SK-N-SH (cell line): ENCODE measurements at regions not wholly inside any gene's neighbourhood (a gene's known extent, or its start where the extent isn't known, plus 50 kb on each side); places are given as distances from the start of the nearest gene placed in this dataset.

Experiments used
- CTCF ChIA-PET: fragments of 300-600, 350-600 bp; formaldehyde crosslinking; extraction: SDS; loops from one replicate; lab custom pipeline; 2021; lab: Yijun Ruan, JAX
- POLR2A ChIA-PET: fragments of 350-600 bp; sonication (Branson Sonifier 250); formaldehyde crosslinking; extraction: SDS; loops from one replicate; lab custom pipeline; 2020; ENCODE audit warnings: antibody characterized with exemption, inconsistent platforms; lab: Yijun Ruan, JAX
- DNase-seq: peaks from one replicate; pipeline ENCODE4 v3.0.0; 2012
- H2AFZ ChIP-seq: fragments of 200-600 bp; sonication (generic); 2 replicates; pipeline ENCODE4 v1.8.1; 2016; ENCODE audit warnings: antibody characterized with exemption, mild to moderate bottlenecking, low read depth
- H3F3A ChIP-seq: fragments of 200-600 bp; sonication (generic); replicated peaks from 2 replicates; pipeline ENCODE3; 2016; ENCODE audit warnings: antibody characterized with exemption, mild to moderate bottlenecking; ENCODE audit not compliant: insufficient read depth
- H3K27ac ChIP-seq, 2 experiments: fragments of 200-500 bp in 1 of 2; fragments of 200-600 bp in 1 of 2; sonication (Bioruptor generic) in 1 of 2; sonication (generic), shearing (Covaris generic) in 1 of 2; 2 replicates each; pipeline versions ENCODE4 v1.5.1 to v1.6.1; 2014 to 2016; ENCODE audit warnings: low read depth in 2 of 2, inconsistent platforms in 1 of 2, low read length in 1 of 2, mild to moderate bottlenecking in 1 of 2, mixed read lengths in 1 of 2
- H3K27me3 ChIP-seq: fragments of 200-600 bp; sonication (generic), shearing (Covaris generic); 2 replicates; pipeline ENCODE4 v1.6.1; 2016; ENCODE audit warnings: mixed run types; ENCODE audit not compliant: insufficient read depth
- H3K36me3 ChIP-seq, 2 experiments: fragments of 200-500 bp in 1 of 2; fragments of 200-600 bp in 1 of 2; sonication (Bioruptor generic) in 1 of 2; sonication (generic) in 1 of 2; replicated peaks in 1 of 2; 2 replicates each; pipeline versions ENCODE3 to v1.5.1; 2014 to 2016; ENCODE audit warnings: low read length in 1 of 2, mild to moderate bottlenecking in 1 of 2; ENCODE audit not compliant: insufficient read depth in 2 of 2, control insufficient read depth in 1 of 2
- H3K4me1 ChIP-seq, 2 experiments: fragments of 200-500 bp in 1 of 2; fragments of 200-600 bp in 1 of 2; sonication (Bioruptor generic) in 1 of 2; sonication (generic), shearing (Covaris generic) in 1 of 2; 2 replicates each; pipeline versions ENCODE4 v1.5.1 to v1.6.1; 2014 to 2016; ENCODE audit warnings: low read depth in 1 of 2, low read length in 1 of 2, mixed run types in 1 of 2; ENCODE audit not compliant: insufficient read depth in 2 of 2, control insufficient read depth in 1 of 2
- H3K4me2 ChIP-seq: fragments of 200-600 bp; sonication (generic), shearing (Covaris generic); 2 replicates; pipeline ENCODE4 v1.6.1; 2017; ENCODE audit warnings: mixed run types
- H3K4me3 ChIP-seq, 2 experiments: fragments of 200-500 bp in 1 of 2; fragments of 200-600 bp in 1 of 2; sonication (Bioruptor generic) in 1 of 2; sonication (generic), shearing (Covaris generic) in 1 of 2; 2 replicates each; pipeline versions ENCODE4 v1.5.1 to v1.8.1; 2014 to 2016; ENCODE audit warnings: low read depth in 2 of 2, inconsistent platforms in 1 of 2, low read length in 1 of 2, mild to moderate bottlenecking in 1 of 2, mixed read lengths in 1 of 2, moderate library complexity in 1 of 2
- H3K79me2 ChIP-seq: fragments of 200-600 bp; sonication (generic); 2 replicates; pipeline ENCODE4 v1.8.1; 2017; ENCODE audit warnings: mild to moderate bottlenecking; ENCODE audit not compliant: insufficient read depth
- H3K9ac ChIP-seq: fragments of 200-600 bp; sonication (generic); 2 replicates; pipeline ENCODE4 v1.6.1; 2017; ENCODE audit warnings: mixed run types
- H3K9me2 ChIP-seq: fragments of 200-600 bp; sonication (generic); 2 replicates; pipeline ENCODE4 v1.6.1; 2017; ENCODE audit warnings: mixed run types
- H3K9me3 ChIP-seq: fragments of 200-600 bp; sonication (generic); 2 replicates; pipeline ENCODE4 v1.6.1; 2017; ENCODE audit warnings: mixed run types, mild to moderate bottlenecking, moderate library complexity
- H4K20me1 ChIP-seq: fragments of 200-600 bp; sonication (generic); 2 replicates; pipeline ENCODE4 v1.6.1; 2017; ENCODE audit warnings: mild to moderate bottlenecking, mixed run types; ENCODE audit not compliant: insufficient read depth
- EP300 ChIP-seq, 2 experiments: IDR thresholded peaks; 2 replicates each; pipeline versions ENCODE4 v1.4.0 to v1.6.1; 2012; ENCODE audit warnings: borderline replicate concordance in 1 of 2, low read depth in 1 of 2, low read length in 1 of 2
- EZH2phosphoT487 ChIP-seq: fragments of 200-600 bp; sonication (generic); IDR thresholded peaks from 2 replicates; pipeline ENCODE4 v1.6.1; 2017; ENCODE audit warnings: low read depth, mixed run types, mild to moderate bottlenecking, antibody characterized with exemption, moderate library complexity, borderline replicate concordance
- FOSL2 ChIP-seq: IDR thresholded peaks from 2 replicates; pipeline ENCODE4 v1.4.0; 2012; ENCODE audit warnings: low read depth, mild to moderate bottlenecking, moderate library complexity, borderline replicate concordance
- FOXJ3 ChIP-seq: sonication (generic); formaldehyde crosslinking; IDR thresholded peaks from 2 replicates; pipeline ENCODE4 v1.5.1; 2020; ENCODE audit warnings: mild to moderate bottlenecking, missing genetic modification reagents
- FOXM1 ChIP-seq: IDR thresholded peaks from 2 replicates; pipeline ENCODE4 v1.4.0; 2012; ENCODE audit warnings: low read depth, mild to moderate bottlenecking
- JUND ChIP-seq: IDR thresholded peaks from 2 replicates; pipeline ENCODE4 v1.4.0; 2012
- NFIC ChIP-seq: IDR thresholded peaks from 2 replicates; pipeline ENCODE4 v1.4.0; 2012; ENCODE audit warnings: borderline replicate concordance
- NRF1 ChIP-seq: IDR thresholded peaks from 2 replicates; pipeline ENCODE4 v1.6.1; 2012; ENCODE audit warnings: low read depth, mild to moderate bottlenecking, low read length
- POLR2AphosphoS5 ChIP-seq: IDR thresholded peaks from 2 replicates; pipeline ENCODE4 v1.6.1; 2012; ENCODE audit warnings: low read depth, low read length
- RFX5 ChIP-seq: IDR thresholded peaks from 2 replicates; pipeline ENCODE4 v1.6.1; 2012; ENCODE audit warnings: mild to moderate bottlenecking, improper control_type of control experiment, low read length
- RXRA ChIP-seq: IDR thresholded peaks from 2 replicates; pipeline ENCODE4 v1.4.0; 2012; ENCODE audit warnings: low read depth, mild to moderate bottlenecking, borderline replicate concordance
- SMC3 ChIP-seq: IDR thresholded peaks from 2 replicates; pipeline ENCODE4 v1.6.1; 2012; ENCODE audit warnings: low read depth, low read length, improper control_type of control experiment
- TCF12 ChIP-seq: IDR thresholded peaks from 2 replicates; pipeline ENCODE4 v1.4.0; 2012
- TEAD4 ChIP-seq: IDR thresholded peaks from 2 replicates; pipeline ENCODE4 v1.4.0; 2012; ENCODE audit warnings: mild to moderate bottlenecking, borderline replicate concordance; ENCODE audit not compliant: insufficient read depth
- WGBS: methylation state at CpG from one replicate; pipeline ENCODE4 v1.1.6; 2017; ENCODE audit warnings: low lambda C conversion rate; 5-methylcytosine and 5-hydroxymethylcytosine counted together
- TF ChIP-seq, protein P1 (sequence below): IDR thresholded peaks from 2 replicates; pipeline ENCODE4 v1.4.0; 2012; ENCODE audit warnings: low read depth, borderline replicate concordance
- TF ChIP-seq, protein P2 (sequence below): IDR thresholded peaks from 2 replicates; pipeline ENCODE4 v1.6.1; 2012; ENCODE audit warnings: mild to moderate bottlenecking, low read depth, low read length, moderate library complexity

DNA sequence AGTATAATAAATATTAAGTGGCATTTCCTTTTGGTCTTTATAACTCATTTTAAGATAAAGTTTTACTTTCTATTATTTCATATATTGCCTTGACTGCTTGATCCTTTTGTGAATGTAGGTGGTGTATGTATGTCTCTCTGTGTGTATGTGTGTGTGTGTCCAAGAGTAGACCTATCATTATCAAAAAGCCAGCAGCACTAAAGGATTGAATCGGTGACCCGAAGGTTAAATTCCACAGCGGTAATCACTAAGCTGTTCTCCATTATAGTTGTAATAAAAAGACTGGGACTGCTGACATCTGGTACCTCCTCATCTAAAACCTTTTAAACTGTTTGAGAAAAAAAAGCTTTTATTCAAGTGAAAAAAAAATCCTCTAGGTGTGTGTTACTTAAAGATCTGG is 1014.8 kb downstream of the PCDH7 start:
- Histone ChIP-seq H3K79me2 (no peaks in the 10 kb centered on the region), H3K36me3 (no peaks in the 10 kb centered on the region), H4K20me1 (no peaks in the 10 kb centered on the region), H3K9me2 (no peaks in the 10 kb centered on the region), H3K4me2 (no peak overlapping the region), H3K27ac (no peak overlapping the region), H3K4me3 (no peak overlapping the region), H3F3A (no peaks in the 10 kb centered on the region), H3K4me1 (no peaks in the 10 kb centered on the region), H2AFZ (no peak overlapping the region), H3K9me3 (no peaks in the 10 kb centered on the region), H3K9ac (no peak overlapping the region), H3K27me3 (no peaks in the 10 kb centered on the region)
- WGBS = 15% methylated on average over 3 of the region's 3 CpGs
- DNase-seq = no peak
- ChIA-PET POLR2A (no interaction called here), CTCF (interaction anchor here (0.8 kb wide), 1 partner anchor 49 kb away, joined by 3 read pairs; no protein-coding TSS in a partner anchor)
- TF ChIP-seq TEAD4 (no peak), RFX5 (no peak), FOSL2 (no peak), POLR2AphosphoS5 (no peak), NRF1 (no peak), FOXM1 (no peak), SMC3 (no peak)
- TF ChIP-seq, protein P1, sequence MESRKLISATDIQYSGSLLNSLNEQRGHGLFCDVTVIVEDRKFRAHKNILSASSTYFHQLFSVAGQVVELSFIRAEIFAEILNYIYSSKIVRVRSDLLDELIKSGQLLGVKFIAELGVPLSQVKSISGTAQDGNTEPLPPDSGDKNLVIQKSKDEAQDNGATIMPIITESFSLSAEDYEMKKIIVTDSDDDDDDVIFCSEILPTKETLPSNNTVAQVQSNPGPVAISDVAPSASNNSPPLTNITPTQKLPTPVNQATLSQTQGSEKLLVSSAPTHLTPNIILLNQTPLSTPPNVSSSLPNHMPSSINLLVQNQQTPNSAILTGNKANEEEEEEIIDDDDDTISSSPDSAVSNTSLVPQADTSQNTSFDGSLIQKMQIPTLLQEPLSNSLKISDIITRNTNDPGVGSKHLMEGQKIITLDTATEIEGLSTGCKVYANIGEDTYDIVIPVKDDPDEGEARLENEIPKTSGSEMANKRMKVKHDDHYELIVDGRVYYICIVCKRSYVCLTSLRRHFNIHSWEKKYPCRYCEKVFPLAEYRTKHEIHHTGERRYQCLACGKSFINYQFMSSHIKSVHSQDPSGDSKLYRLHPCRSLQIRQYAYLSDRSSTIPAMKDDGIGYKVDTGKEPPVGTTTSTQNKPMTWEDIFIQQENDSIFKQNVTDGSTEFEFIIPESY = no peak
- TF ChIP-seq, protein P2, sequence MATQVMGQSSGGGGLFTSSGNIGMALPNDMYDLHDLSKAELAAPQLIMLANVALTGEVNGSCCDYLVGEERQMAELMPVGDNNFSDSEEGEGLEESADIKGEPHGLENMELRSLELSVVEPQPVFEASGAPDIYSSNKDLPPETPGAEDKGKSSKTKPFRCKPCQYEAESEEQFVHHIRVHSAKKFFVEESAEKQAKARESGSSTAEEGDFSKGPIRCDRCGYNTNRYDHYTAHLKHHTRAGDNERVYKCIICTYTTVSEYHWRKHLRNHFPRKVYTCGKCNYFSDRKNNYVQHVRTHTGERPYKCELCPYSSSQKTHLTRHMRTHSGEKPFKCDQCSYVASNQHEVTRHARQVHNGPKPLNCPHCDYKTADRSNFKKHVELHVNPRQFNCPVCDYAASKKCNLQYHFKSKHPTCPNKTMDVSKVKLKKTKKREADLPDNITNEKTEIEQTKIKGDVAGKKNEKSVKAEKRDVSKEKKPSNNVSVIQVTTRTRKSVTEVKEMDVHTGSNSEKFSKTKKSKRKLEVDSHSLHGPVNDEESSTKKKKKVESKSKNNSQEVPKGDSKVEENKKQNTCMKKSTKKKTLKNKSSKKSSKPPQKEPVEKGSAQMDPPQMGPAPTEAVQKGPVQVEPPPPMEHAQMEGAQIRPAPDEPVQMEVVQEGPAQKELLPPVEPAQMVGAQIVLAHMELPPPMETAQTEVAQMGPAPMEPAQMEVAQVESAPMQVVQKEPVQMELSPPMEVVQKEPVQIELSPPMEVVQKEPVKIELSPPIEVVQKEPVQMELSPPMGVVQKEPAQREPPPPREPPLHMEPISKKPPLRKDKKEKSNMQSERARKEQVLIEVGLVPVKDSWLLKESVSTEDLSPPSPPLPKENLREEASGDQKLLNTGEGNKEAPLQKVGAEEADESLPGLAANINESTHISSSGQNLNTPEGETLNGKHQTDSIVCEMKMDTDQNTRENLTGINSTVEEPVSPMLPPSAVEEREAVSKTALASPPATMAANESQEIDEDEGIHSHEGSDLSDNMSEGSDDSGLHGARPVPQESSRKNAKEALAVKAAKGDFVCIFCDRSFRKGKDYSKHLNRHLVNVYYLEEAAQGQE = no peak

DNA sequence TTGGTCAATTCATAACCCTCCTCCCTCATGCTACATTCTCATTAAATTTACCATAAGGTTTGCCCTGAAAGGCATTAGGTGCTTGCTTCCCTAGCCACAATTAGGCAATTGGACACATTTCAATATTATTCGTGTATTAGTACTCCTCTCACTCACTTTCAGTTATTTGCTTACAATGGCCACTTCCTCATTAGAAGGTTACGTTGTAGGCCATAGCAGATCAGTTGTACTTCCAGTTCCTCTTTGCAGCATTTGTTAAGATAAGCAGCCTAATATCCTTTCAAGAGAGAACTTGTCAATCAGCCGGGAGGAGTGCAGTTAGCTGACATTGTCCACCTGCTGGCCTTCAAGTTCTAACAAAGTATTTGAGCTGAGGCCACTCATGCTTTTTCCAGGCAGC is 1017.2 kb downstream of the PCDH7 start:
- Histone ChIP-seq H3K36me3 (no peaks in the 10 kb centered on the region), H3K27ac (no peak overlapping the region), H3K79me2 (no peaks in the 10 kb centered on the region), H3K4me1 (no peaks in the 10 kb centered on the region), H3K4me3 (no peak overlapping the region), H4K20me1 (no peaks in the 10 kb centered on the region), H3K9me2 (no peaks in the 10 kb centered on the region), H3K9me3 (no peaks in the 10 kb centered on the region), H2AFZ (no peak overlapping the region), H3K4me2 (no peak overlapping the region), H3F3A (no peaks in the 10 kb centered on the region), H3K9ac (no peak overlapping the region), H3K27me3 (no peaks in the 10 kb centered on the region)
- 9% methylated on average over 3 of the region's 3 CpGs for WGBS
- no peak for DNase-seq
- POLR2A ChIA-PET = no interaction called here
- CTCF ChIA-PET = no interaction called here
- TF ChIP-seq TCF12 (no peak), EZH2phosphoT487 (no peak), RXRA (no peak), JUND (no peak), FOXJ3 (CRISPR knock-in tag) (no peak), RFX5 (no peak), POLR2AphosphoS5 (no peak), EP300 (IDR thresholded peaks at IDR 0.05; ENCODE audit: borderline replicate concordance in 1 of 2, low read depth in 1 of 2, low read length in 1 of 2) (no peak), TEAD4 (no peak), NFIC (no peak)
- TF ChIP-seq, protein P2 = no peak
- TF ChIP-seq, protein P1 = no peak
